Left ventricle myocardium superior (tissue), 1 donor: ENCODE measurements at regions not wholly inside any gene's neighbourhood (a gene's known extent, or its start where the extent isn't known, plus 50 kb on each side); places are given as distances from the start of the nearest gene placed in this dataset.

ENCODE experiments used
- ATAC-seq: fragments of 200-7000 bp; cut with Tn5 transposase; one replicate; pipeline ENCODE4 v1.9.1; 2020; ENCODE audit warnings: mild to moderate bottlenecking, moderate library complexity
- DNase-seq: peaks from one replicate; pipeline ENCODE4 v3.0.0-alpha.2; 2020
- intact Hi-C: fragments of 100-400 bp; cut with micrococcal nuclease; formaldehyde crosslinking; loops from one replicate; pipeline ENCODE4 v1.11.0; 2022
- donor health status: DM: no; HTN: yes; CAD: no; lungs with severe emphysema.

- ATAC-seq (no peak), DNase-seq (peak; percentile 30)
- intact Hi-C loops: no loop called here
These were observed 74.1 kb upstream of the WNT7B start for GRCh38 chr22:46050916-46051614.

DNA sequence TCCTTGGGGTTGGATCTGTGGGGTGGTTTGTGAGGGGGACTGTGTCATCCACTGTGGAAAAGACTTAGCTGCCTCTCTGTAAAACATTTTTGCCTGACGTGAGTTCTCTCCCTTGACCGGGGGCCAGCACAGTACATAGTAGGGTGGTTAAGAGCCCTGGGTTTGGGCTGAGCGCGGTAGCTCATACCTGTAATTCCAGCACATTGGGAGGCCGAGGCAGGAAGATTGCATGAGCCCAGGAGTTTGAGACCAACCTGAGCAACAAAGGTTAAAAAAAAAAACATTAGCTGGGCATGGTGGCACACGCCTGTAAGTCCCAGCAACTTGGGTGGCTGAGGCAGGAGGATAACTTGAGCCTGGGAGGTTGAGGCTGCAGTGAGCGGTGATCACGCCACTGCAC lies 74.7 kb upstream of the WNT7B start:
- intact Hi-C loops: no loop called here
- no peak for ATAC-seq

GRCh38 chr22:46052331-46052771 lies 75.4 kb upstream of the WNT7B start:
- intact Hi-C loops: no loop called here
- ATAC-seq (no peak), DNase-seq (peak; percentile 44)

More for the DNA sequence above, 74.7 kb upstream of the WNT7B start:
- DNase-seq: no peak

GRCh38 chr22:46052801-46053562 lies 76.0 kb upstream of the WNT7B start:
- DNase-seq (peak; percentile 75), ATAC-seq (peak; percentile 33)
- intact Hi-C loops: no loop called here

GRCh38 chr22:46053563-46054090 lies 76.7 kb upstream of the WNT7B start:
- peak; percentile 83 for ATAC-seq
- intact Hi-C loops: no loop called here
- DNase-seq: peak; percentile 90

- peak; percentile 63 for ATAC-seq
- peak; percentile 89 for DNase-seq
- intact Hi-C loops: no loop called here
These were observed 77.4 kb upstream of the WNT7B start for GRCh38 chr22:46054091-46055073.

DNA sequence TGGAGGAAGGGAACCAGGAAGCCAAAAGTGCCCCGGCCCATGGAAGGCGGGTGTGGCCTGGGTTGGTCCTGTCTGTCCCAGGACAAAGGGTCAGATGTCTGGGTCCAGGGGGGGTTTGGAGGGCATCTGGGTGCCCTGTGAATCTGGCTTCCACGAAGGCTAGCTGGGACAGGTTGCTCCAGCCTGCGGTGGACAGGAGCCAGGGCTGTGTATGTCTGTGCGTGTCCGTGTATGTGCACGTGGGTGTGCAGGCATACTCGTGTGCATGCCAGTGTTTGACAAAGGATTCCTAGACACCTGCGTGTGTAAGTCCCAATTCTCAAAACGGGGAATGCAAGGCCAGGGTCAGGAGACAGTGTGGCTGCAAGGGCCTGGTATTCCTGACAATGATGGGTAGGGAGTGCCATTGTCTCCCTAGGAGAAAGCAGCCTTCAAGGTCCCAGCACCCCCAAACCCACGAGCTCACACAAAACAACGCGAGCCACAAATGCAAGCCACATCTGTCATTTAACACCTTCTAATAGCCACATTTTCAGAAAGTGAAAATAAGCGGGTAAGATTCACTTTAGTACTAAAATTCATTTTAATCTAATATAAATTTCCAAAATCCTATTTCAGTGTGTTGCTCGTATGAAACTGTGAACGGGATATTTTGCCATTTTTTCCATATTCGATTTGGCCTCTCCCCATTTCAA lies 78.4 kb upstream of the WNT7B start:
- peak; percentile 76 for DNase-seq
- intact Hi-C loops: no loop called here

DNA sequence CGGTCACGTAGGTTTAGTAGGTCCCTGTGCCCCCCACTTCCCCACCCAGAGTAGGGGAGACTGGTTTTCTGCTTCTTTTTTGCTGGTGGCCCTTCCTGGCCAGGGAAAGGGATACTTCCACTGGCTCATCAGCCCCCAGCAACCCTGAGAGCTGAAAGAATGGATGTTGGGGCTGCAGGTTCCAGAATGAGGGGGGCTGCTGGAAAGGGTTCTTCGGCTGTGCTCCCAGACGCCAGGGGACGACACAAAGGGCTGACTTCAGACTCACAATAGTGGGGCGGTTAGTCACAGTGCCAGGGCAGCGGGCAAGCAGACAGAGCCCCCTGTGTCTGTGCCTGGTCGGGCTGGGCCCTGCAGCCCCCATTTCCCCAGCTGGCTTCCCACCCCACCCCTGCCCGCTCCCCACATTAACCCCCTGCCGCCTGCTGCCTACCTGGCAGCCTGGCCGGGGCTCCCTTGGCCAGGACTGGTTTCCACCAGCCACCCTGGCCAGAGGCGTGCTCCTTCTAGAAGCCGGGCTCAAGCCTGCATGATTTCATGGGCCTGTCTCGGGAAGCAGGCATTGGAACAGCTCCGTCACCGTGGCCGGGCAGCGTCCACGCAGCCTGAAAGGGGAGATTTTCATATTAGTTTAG lies 79.1 kb upstream of the WNT7B start:
- intact Hi-C loops: no loop called here
- ATAC-seq (no peak), DNase-seq (peak; percentile 58)

More for the DNA sequence above, 78.4 kb upstream of the WNT7B start:
- ATAC-seq: peak; percentile 5

DNA sequence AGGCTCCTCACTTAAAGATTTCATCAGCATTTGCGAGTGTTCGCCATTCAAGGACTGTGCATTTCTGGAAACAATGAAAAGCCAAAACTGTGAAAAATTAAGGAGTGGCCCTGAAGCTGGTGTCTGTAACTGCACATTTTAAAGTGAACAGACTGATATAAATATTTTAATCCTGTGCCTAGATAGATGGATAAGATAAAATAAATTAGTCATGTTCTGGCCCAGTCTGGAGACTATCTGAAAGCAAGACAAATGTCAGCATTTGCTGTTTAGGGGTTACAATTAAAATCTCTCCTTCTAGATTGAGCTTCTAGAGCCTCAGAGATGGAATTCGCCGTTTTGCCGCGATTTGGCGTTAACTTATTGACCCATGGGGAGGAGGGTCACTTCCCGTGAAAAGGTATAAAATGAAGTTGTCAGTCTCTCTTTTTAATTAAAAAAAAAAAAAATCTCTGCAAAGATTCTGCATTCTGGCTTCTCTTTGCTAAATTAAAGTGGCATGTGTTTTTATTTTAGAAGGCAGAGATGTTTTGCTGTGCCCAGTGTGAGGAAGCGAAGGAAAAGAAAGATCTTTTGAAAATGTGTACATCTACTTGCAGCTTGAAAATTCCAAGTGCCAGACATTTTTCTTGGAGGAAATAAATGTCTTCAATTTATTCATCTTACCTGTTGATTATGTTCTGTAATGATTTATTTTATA lies 79.7 kb upstream of the WNT7B start:
- no peak for DNase-seq
- intact Hi-C loops: no loop called here
- ATAC-seq: no peak

DNA sequence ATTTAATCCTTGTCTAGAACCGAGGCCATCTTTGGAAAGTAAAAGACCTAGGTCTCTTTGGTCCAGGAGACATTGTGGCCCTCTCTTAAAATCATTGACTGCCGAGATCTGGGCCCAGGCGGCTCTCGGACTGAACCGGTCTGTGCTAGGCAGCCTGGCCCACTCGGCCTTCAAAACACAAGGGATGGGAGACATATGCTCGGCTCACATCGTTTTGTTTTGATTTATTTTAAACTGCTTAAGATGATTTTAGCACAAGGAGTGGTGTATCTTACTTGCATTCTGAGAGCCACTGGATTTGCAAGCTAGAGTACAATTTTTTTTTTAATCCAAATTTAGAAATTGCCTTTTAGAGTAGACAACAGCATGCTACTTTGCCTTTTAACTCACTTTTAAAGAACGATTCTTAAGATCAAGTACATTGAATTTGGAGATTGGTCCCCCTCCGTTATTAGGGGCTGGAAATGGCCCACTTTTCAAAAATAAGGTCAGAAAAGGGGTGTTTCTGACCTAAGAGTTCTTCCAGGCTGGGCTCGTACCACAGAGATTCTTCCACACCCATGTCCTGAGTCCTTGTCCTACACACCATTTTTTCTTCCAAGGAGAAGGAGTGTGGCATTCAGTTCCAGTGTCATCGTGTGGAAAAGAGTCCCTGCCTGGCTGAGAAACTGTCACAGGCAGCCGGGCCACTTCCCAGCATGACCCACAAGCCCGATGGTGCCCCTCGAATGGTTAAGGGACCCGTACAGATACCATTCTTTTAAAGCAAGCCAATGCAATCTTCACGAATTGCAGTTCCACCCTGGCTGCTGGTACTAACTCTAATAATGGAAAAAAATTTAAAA lies 80.5 kb upstream of the WNT7B start:
- intact Hi-C loops: no loop called here
- DNase-seq (peak; percentile 51), ATAC-seq (no peak)

DNA sequence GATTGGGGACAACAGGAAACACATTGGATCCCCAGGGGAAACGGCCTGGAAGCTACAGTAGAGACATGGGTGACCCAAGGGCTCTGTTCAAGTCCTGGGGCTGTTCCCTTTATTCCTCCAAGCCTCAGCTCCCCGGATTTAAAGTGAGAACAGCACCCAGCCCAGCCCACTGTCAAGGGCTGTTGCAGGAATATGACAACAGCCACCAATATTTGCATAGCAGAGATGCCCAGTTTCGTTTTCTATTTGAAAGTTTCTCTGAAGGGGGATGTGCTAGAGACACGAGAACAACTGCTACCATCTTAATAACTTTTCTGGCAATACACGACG lies 81.1 kb upstream of the WNT7B start:
- intact Hi-C loops: no loop called here
- DNase-seq: peak; percentile 64
- peak; percentile 16 for ATAC-seq

DNA sequence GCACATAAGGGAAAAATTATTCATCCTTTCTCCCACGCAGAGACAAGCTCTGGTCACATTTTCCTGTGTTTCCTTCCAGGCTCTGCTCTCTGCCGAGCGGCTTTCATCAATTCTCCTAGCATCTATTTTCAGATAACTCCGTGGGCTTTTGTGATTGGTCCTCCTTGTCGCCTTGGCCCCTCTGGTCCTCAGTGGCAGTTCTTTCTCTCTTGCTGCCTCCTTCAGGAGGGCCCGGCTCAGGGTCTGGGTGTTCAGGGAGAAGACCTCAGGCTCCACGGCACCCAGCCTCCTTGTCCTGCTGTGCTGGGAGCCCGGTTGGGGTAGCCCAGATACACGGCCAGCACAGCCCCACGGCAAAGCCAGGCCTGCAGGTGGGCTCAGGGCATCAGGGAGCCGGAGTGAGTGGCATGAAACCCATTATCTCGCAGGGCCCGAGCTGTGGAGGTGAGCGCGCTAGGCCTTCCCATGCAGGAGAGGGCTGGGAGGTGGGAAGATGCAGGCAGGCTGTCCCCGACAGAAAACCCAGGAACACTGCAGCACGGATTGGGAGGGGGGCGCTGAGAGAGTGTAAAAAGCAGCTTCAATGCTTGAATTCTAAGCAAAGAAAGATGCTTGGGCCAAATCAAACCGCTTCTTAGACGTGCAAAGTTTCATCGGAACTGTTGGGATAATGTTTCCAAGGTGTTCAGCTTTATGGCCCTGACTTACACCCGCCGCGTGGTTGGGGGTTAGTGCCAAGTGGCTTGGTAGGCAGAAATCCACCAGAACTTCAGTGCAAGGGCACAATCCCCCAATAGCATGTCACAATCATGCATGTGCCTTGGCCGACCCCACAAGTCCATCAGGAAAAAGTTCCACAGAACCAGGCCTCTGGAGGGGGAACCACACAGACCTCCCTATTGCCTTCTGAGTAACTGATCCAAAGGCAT lies 81.9 kb upstream of the WNT7B start:
- ATAC-seq: no peak
- peak; percentile 39 for DNase-seq
- intact Hi-C loops: no loop called here

GRCh38 chr22:46060292-46061123 lies 83.5 kb upstream of the WNT7B start:
- intact Hi-C loops: no loop called here
- no peak for DNase-seq
- ATAC-seq: no peak

DNA sequence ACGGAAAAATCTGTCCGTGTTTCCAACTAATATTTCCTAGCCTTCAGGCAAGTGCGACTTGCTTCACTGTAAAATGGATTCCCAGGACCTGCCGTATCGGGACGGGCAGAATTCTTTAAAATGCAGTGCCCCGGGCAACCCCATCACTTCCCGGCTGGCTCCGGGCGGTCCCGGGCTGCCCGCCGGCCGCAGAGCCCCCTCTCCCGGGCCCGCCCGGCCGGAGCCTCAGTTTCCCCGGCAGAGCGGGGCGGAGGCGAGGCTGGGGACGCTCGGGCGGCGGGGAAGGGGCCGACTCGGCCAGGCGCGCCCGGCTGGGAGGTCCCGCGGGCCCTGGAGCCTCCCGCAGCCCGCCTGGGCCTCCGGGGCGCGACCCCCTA lies 84.2 kb upstream of the WNT7B start:
- intact Hi-C loops: no loop called here
- ATAC-seq: no peak
- DNase-seq: peak; percentile 26
